ENCODE measurements at regions not wholly inside any gene's neighbourhood (a gene's known extent, or its start where the extent isn't known, plus 50 kb on each side); places are given as distances from the start of the nearest gene placed in this dataset.

DNA sequence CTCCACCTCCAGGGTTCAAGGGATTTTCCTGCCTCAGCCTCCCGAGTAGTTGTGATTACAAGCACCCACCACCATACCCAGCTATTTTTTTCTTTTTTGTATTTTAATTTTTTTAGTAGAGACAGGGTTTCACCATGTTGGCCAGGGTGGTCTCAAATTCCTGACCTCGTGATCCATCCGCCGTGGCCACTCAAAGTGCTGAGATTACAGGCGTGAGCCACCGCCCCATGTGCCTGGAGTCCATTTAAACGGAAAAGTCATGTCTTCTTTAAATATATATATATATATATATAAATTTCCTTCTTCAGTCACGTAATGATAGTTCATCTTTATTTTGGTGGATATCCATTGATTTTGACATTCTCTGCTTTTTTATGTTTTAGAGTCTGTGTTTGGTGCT is 264.0 kb upstream of the PITX2 start:
- no peak for DNase-seq (ENCODE audit: low read depth, low spot score)

DNA sequence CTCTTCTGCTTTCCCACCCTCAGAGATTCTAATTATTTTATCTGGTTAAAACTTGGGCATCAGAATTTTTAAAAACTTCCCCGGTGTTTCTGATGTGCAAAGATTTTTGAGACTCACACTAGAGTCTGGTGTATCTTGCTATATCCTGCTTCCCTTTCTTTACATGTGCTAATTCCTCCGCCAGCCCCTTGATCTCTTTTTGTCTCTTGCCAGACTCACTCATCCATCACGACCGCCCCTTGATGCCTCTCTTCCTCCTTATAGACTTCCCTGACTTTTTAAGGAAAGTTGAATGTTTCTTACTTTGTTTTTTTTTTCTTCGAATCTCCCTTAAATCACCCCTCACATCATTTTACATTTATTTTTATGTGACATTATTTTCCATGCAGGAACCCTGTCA is 274.9 kb upstream of the PITX2 start:
- peak; percentile 32 for DNase-seq (ENCODE audit: low read depth, low spot score)

DNA sequence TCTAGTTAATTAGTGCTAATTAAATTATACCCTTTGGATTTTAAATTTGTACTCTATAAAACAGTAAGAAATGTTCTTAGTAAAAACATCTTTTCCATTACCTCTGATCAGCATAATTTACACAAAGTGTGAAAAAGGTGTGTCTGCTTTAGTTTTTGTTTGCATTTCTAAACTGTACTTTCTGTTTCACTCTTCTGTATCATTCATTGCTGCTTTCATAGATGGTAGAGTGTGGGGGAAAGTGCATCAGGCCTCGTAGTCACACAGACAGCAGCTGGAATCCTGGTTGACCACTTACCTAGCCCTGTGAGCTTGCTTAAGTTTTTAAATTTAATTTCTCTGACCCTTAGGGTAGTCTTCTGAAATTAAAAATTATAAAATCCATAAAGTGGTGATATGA is 275.4 kb upstream of the PITX2 start:
- no peak for DNase-seq (ENCODE audit: low read depth, low spot score)

DNA sequence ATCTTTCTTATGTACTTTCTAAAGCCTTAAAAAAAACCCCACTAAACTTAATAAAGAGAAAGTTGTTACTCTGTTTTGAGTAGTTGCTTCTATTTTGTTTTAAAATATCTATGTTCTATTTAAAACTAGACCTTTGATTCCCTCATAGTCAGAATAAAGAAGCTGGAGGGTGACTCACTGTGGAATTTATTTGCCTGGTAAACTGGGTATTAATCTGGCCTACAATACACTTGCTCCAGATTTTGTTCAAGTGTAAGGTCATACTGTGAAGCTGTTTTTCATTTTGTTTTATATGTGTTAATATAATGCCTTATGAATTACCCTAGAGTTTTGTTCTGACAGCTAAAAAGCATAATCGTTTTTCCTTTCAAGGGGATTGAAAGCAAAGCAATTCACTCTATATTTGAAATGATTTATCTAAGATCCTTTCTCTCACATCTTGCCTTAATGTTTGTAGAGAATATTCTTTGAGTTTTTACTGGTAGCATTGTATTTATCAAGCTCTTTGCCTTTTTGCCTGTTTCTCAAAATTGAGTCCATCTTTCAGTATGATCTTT is 277.4 kb upstream of the PITX2 start:
- no peak for DNase-seq (ENCODE audit: low read depth, low spot score)

DNA sequence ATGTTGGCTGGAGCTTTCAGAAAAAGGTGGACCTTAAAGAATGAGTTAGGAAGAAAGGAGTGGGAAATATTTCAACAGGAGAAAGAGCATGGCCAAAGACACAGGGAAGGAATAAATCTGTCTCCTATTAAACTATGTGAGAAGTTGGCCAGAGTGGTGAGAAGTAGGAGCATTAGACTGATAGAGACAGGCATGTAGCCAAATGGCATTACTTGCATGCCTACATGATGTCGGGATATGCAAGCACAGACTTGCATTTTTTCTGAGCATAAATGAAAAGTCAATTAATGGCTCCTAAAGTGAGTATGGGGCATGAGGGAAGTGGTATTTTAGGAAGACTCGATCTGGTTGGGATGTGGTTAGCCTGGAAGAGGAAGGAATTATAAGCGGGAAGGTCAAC is 279.6 kb upstream of the PITX2 start:
- DNase-seq (ENCODE audit: low read depth, low spot score): no peak

DNA sequence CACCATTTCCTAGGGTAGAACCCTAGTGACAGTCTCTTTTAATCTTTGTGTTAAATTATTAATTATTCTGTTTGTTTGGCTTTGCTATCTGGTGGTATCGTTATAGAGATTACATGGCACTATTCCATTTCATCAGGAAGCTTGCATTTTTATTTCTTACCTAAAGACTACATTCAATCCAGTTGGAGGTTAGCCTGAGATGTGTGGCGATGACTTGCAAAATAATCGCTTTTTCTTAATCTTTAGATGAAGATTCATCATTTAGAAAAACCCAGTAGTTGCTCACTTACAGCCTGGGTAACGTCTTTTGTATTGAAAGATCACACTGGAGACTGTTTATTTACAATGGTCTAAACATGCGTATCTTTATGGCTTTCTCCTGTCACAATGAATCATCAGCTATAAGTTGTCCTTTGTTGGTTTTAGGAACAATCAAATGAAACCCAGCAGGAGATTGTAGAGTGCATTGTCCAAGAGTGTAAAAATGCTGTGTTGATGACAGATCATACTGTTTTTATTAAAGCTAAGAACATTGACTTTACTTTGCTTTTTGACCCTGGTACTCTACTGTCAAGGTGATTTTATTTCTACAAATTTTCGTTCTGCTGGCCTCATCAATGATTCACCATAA is 281.7 kb upstream of the PITX2 start:
- no peak for DNase-seq (ENCODE audit: low read depth, low spot score)

DNA sequence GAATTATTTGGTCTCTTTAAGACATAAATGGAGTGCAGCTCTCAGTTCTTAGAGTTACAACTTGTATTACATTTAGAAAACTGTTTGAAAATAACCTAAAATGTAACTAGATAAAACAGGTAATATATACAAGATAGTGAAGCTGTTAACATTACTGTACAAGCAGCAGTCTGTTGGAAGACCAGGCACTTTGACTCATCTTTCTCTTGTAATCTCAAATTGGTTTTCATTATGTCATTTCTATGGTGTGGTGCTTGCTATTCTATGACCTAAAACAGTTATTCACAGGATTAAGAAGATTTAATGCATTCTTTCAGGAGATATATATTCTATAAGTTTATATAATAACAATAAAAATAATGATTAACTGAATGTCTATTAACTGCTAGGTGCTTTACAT is 282.5 kb upstream of the PITX2 start:
- DNase-seq (ENCODE audit: low read depth, low spot score): no peak

DNA sequence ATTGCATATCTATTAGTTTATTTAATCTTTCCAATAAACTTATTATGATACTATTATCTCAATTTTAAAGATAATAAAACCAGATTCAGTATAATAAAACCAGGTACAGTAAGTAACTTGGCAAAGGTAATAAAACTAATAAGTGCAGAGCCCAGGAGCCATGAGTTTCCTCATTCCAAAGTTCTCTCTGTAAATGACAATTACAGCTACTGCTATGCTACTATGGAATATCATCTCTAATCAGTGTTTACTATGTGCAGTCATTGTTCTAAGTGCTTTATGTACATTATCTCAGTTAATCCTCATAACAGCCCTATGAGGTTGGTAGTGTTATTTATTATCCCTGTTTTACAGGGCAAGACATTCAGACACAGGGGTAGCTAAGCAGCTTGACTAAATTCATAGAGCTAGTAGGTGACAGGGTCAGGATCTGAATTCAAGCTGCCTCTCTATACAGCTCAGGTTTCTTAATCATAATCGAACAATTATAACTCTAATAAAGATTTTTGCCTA is 285.0 kb upstream of the PITX2 start:
- no peak for DNase-seq (ENCODE audit: low read depth, low spot score)

DNA sequence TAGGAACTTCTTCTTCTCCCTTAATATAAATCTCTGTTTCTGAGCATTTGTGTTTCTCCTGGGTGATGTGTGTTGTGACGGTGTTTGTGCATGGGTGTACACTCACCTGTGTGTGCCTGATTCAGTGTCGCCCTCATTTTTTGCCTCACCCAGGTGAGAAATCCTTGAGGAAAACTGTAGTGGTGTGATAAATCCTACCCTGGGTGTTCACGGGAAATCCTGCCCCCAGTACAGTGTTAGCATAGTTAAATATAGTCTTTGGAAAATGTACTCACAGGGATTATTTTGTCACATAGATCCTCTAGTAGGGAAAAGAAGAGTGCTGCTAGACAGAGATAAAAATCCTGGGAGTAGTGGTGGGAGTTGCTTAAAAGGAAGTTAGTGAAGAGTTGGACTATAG is 291.9 kb upstream of the PITX2 start:
- DNase-seq (ENCODE audit: low read depth, low spot score): no peak

DNA sequence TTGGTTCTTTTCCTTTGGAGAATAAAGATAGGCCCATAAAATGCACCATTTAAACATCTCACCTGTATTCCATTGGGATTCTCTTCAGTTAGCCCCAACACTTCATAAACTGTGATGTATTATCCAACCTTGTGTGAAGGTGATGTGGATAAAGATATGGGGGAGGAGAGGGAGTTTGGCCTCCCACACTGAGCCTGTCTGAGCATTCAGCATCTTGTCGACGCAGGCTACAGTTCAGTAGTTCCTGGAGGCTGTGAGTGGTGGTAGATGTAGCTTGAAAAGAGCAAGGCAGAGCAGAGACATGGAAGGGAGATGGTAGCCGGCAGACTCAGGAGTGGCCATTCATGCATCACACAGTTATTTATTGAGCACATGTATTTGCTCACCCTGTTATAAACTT is 292.4 kb upstream of the PITX2 start:
- no peak for DNase-seq (ENCODE audit: low read depth, low spot score)

DNA sequence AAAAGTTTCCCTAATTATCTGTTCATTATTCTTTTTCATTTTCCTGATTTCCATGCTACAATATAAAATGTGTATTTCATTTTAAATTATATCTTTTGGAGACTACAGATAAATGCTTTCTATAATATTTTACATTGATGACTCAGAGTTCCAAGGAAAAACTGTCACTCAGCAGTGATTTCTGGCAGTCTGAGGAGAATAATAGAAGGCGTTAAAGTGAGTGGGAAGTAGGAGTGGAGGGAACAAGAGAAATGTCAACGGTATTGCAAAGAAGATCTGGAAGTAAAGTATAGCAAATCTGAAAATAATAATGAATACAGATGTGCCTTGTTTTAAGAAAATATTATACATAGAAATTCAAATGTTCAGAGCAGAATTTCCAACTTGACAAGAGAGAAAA is 293.6 kb upstream of the PITX2 start:
- DNase-seq (ENCODE audit: low read depth, low spot score): no peak

DNA sequence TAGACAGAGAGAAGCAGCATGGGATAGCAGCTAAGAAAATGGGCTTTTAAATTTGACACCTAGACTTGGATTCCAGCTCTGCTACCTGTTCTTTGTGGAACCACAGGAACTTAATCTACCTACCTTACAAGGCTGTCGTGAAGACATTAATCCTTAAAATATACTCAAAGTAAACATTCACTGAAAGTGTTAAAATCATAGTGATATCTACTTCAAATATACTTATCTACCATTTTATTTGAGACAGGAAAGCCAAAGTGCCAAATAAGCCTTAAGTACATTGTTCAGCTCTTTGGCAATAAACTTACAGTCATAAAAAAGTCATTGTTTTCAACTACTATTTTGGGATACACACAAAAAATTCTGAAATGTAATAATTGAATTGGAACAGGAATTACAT is 295.0 kb upstream of the PITX2 start:
- no peak for DNase-seq (ENCODE audit: low read depth, low spot score)

DNA sequence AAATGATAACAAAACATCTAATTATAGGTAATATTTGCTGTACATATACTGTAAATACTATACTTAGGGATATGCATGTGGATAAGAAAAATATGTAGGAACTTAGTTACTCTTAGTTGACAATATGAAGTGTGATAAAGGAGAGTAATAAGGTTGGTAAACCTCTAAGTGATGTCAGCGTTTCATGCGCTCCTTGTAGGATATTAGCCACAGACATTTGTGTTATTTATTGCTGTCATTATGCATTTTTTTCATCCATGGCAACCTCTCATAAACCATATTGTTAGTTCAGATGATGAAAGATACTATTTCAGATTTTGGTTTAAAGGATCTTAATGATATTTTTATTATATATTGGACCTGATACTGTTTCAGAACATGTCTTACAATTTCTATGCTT is 298.1 kb upstream of the PITX2 start:
- DNase-seq (ENCODE audit: low read depth, low spot score): no peak

DNA sequence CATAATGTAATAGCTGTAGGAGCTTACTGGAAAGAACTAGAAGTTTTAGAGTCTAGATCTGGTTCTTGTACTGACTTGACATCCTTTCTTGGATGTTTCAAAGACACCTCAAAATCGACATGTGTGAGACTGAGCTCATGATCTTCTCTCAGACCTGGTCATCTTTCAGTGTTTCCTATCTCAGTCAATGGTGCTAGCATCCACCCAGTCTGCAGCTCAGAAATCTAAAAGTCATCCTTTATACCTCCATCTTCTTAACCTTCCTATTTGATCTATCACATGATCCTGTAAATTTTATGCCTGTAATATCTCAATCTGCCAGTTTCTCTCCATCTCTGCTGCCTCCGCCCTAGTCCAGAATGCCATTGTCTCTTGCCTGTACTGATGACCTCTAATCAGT is 301.9 kb upstream of the PITX2 start:
- DNase-seq (ENCODE audit: low read depth, low spot score): no peak

DNA sequence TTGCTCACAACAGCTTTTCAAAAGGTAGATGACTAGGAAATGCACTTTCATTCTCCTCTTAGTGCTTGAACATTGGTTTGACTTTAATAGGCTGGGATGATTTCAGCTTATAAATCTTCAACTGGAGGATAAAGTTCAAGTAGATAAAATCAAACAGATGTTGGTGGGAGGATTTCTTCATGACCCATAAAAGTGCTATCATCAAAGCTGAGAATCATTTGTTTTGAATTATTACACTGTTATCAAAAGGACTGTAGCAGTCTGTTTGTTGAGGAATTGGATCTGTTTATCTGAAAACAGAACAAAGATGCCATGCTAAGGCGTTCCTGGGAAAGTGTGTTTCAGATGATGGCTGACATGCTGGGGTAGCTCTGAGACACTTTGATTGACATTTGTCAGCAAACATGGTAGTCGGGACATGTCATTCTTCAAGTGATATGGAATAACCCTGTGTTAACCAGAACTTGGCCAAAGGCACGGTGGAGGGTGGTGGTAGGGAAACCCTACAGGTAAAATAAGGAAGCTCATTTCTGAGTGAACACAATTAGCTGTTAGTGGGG is 304.0 kb upstream of the PITX2 start:
- no peak for DNase-seq (ENCODE audit: low read depth, low spot score)

DNA sequence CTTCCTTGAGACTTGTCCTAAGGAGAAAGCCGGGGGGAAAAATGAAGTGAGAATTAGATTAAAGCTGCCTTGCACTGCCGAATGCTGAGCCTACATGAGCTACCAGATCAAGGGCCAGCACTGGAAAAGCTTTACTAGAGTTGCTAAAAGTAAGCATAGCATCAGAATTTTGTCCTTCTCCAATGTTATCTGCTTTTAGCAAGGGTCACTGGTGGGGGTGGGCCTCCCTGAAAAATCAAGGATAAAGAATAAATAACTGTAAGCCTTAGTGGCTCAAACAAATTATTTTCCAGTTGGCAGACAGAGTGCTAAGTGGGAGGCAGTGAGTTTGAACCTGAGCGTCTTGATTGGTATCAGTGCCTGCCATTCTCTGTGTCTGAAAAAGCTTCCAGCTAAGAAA is 310.5 kb upstream of the PITX2 start:
- DNase-seq (ENCODE audit: low read depth, low spot score): no peak

DNA sequence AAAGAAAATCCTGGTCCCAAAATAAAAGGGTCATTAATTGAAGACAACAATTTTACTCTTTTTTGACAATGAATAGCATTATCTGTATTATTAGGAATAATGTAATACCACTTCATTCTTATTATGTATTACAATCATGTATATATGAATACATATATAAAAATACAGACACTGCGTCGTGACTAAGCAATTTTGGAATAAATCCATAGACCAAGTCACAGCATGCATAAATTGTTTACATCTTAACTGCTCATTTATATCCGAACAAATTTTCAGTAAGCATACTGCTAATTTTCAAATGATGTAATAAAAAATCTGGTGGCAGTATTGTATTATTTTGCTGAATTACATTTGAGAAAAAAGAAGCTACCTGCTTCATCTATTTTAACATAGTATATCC is 321.6 kb upstream of the PITX2 start:
- no peak for DNase-seq (ENCODE audit: low read depth, low spot score)

DNA sequence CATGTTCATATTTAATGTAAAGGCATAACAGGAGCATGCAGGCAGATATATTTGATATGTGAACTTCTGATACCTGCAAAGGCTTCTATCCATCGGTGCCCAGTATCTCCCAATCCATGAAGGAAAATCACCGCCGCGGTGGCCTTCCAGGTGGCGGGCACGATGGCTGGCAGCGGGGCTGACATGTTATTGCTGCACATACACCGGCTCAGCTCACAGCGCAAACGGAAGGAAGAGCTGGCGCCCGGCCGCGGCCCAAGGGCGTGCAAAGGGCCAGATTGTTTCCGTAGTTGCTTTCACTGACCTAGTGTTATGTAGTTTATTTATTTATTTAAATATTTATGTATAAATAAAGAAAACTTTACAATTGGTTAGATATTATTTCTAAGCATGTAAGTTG is 322.7 kb upstream of the PITX2 start:
- DNase-seq (ENCODE audit: low read depth, low spot score): no peak

DNA sequence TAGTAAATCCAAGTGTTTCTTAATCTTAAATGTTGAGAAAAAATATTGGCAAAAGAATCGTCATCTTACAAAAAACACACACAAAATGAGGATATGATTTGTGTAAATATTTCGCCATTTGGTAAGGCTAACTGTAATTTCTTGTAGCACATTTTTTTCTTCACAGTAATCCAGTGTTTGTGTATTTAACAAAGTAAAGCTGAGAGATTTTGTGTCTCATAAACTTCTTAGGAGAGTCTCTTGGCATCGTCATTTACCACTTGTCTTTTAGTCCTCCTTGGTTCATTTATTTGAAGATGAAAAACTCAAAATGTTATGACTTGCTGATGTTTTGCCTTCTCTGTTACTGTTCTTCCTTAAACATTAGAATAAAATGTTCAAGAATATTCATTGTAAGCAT is 326.7 kb upstream of the PITX2 start:
- DNase-seq (ENCODE audit: low read depth, low spot score): no peak

DNA sequence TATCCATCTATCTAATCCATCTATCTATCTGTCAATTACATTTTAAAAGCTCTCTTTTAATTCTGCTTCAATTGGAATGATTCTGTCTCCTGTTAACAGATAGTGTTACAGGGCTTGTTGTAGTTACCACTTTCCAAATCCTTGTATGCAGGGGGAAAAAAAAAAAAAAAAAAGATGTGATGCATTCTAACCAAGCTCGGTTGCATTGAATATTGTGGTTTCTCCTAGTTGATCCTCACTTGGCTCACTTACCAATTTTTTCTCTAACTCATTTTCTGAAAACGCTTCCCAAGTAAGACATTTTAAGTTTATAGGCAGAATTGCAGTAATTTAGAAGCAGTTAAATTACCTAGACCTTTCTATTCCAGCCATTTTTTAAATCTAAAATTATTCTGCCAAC is 327.9 kb upstream of the PITX2 start:
- DNase-seq (ENCODE audit: low read depth, low spot score): no peak

DNA sequence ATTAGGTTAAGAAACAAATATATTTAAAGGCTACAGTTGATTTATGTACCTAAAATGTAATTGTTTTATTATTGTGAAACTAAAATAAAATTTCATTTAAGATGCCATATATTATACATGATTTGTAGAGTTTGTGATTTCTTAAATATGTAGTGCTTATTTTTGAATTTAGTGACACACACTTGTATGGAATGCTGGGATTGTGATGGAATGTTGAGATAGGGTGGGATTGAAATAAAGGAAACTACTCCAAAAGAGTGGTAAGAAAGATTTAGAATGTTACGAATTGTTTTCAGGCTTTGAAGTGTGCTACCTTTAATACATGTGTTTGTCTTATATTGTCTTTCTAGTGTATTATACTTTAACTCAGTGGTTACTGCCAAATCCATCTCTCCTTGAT is 330.3 kb upstream of the PITX2 start:
- DNase-seq (ENCODE audit: low read depth, low spot score): no peak

DNA sequence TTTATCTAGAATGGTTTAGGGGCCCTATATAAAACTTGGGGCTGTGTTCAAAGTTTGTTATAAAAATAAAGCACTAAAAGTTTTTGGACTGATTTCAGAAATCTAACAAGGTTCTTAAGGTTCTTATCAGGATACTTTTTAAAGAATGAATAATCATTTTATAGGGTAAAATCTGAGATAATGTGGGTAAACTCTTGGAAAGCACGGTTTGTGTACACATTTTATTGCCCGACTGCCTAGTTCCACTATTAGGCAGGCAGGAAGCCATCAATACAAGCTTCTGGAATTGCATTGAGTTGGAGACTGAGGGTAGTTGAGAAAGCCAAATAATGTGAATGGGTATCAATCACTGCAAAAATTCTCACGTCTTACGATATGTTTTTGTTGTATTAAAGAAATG is 331.0 kb upstream of the PITX2 start:
- DNase-seq (ENCODE audit: low read depth, low spot score): no peak

DNA sequence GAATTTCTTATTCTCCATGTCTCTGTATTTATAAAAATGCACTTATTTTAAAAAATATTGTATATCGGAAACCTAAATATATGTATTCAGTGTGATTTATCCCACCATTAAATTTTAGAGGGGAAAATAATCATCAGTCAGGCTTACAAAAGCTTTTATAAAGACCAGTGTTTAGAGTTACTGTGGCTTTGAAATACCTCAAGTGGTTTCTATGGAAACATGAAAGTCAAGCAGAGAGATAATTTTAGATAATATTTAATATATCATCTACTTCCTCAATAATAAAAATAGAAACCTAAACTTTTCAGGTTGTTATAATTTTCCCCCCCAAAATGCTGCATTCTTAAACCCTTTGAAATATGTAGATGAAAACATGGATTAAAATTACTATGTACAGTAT is 332.9 kb upstream of the PITX2 start:
- no peak for DNase-seq (ENCODE audit: low read depth, low spot score)
